GM12878 (cell line): ENCODE measurements at regions not wholly inside any gene's neighbourhood (a gene's known extent, or its start where the extent isn't known, plus 50 kb on each side); places are given as distances from the start of the nearest gene placed in this dataset.

Source experiments
- ATAC-seq: fragments of 200-7000 bp; cut with Tn5 transposase; 3 replicates; pipeline ENCODE4 v1.9.1; 2020; ENCODE audit warnings: mild to moderate bottlenecking, moderate library complexity
- BruUV-seq: library from RNA; stranded (reverse); fragments of 400-500 nt; replicated peaks from 2 replicates; lab custom pipeline; 2021; lab: Mats Ljungman, UMichigan
- CTCF ChIA-PET: fragments of 300-600 bp; sonication (Branson Sonifier 250); formaldehyde crosslinking; extraction: SDS; loops from one replicate; lab custom pipeline; 2021; ENCODE audit warnings: inconsistent platforms; lab: Yijun Ruan, JAX
- POLR2A ChIA-PET: fragments of 350-600 bp; formaldehyde crosslinking; extraction: SDS; loops from one replicate; lab custom pipeline; 2021; ENCODE audit warnings: inconsistent platforms; lab: Charles Lee
- RAD21 ChIA-PET: fragments of 300-600 bp; sonication (Branson Sonifier 250); formaldehyde crosslinking; loops from one replicate; lab custom pipeline; 2023; ENCODE audit warnings: antibody characterized with exemption; ENCODE audit not compliant: unreplicated experiment; lab: Charles Lee
- SMC1A ChIA-PET: fragments of 300-600 bp; sonication (Branson Sonifier 250); formaldehyde crosslinking; loops from one replicate; lab custom pipeline; 2023; ENCODE audit not compliant: unreplicated experiment, uncharacterized antibody; lab: Charles Lee
- DNase-seq: peaks from one replicate; pipeline ENCODE4 v3.0.0-alpha.2; 2011; ENCODE audit warnings: low read depth, low spot score
- FAIRE-seq: peaks from 3 replicates; lab custom pipeline; 2011; peaks lifted over from hg19 to GRCh38; lab: Jason Lieb, UNC
- H2AFZ ChIP-seq: 2 replicates; pipeline ENCODE4 v1.6.0; 2011; ENCODE audit warnings: low read depth, low read length, control low read depth; ENCODE audit not compliant: control insufficient read depth
- H3K27ac ChIP-seq: 2 replicates; pipeline ENCODE4 v1.5.1; 2011; ENCODE audit warnings: control low read depth; ENCODE audit not compliant: control insufficient read depth, insufficient read depth
- H3K27me3 ChIP-seq, 2 experiments: replicated peaks in 1 of 2; 2 replicates each; pipeline versions ENCODE4 v1.6.0 to v1.6.1; 2011; ENCODE audit warnings: low read length in 1 of 2; ENCODE audit not compliant: control insufficient read depth in 2 of 2, insufficient read depth in 2 of 2
- H3K36me3 ChIP-seq, 2 experiments: 2 replicates each; pipeline ENCODE4 v1.5.1; 2011; ENCODE audit warnings: low read length in 1 of 2; ENCODE audit not compliant: control insufficient read depth in 2 of 2, insufficient read depth in 2 of 2
- H3K4me1 ChIP-seq: 2 replicates; pipeline ENCODE4 v1.6.1; 2011; ENCODE audit warnings: mild to moderate bottlenecking, low read length, moderate library complexity, mixed read lengths; ENCODE audit not compliant: control insufficient read depth, insufficient read depth
- H3K4me2 ChIP-seq: 2 replicates; pipeline ENCODE4 v1.6.0; 2011; ENCODE audit warnings: control low read depth; ENCODE audit not compliant: control insufficient read depth, insufficient read depth
- H3K4me3 ChIP-seq: fragments of 200-600 bp; sonication (generic); 2 replicates; pipeline ENCODE4 v1.5.1; 2016
- H3K79me2 ChIP-seq: 2 replicates; pipeline ENCODE4 v1.6.0; 2011; ENCODE audit warnings: low read length; ENCODE audit not compliant: control insufficient read depth, insufficient read depth
- H3K9ac ChIP-seq: 2 replicates; pipeline ENCODE4 v1.8.0; 2011; ENCODE audit warnings: low read length, control low read depth, mixed read lengths; ENCODE audit not compliant: control insufficient read depth, insufficient read depth
- H3K9me3 ChIP-seq: replicated peaks from 3 replicates; pipeline ENCODE4 v1.5.1; 2011; ENCODE audit warnings: mild to moderate bottlenecking, low read length; ENCODE audit not compliant: control insufficient read depth, insufficient read depth
- H4K20me1 ChIP-seq: 2 replicates; pipeline ENCODE4 v1.6.0; 2011; ENCODE audit not compliant: control insufficient read depth, insufficient read depth
- SIX5 ChIP-seq: IDR thresholded peaks from 2 replicates; pipeline ENCODE4 v1.6.1; 2011; ENCODE audit warnings: mild to moderate bottlenecking, low read depth, low read length, moderate library complexity; ENCODE audit not compliant: severe bottlenecking
- STAT1 ChIP-seq: fragments of 450-650 bp; conservative IDR thresholded peaks from 2 replicates; pipeline ENCODE4 v1.6.1; 2014; ENCODE audit warnings: antibody characterized with exemption, mild to moderate bottlenecking
- YBX1 ChIP-seq: fragments of 450-650 bp; IDR thresholded peaks from 2 replicates; pipeline ENCODE4 v1.6.1; 2016; ENCODE audit warnings: antibody characterized with exemption
- WGBS: methylation state at CpG from one replicate; pipeline ENCODE4 v1.1.6; 2016; ENCODE audit warnings: low lambda C conversion rate; ENCODE audit not compliant: insufficient replicate concordance, insufficient coverage; ENCODE audit errors: missing lambda C conversion rate; 5-methylcytosine and 5-hydroxymethylcytosine counted together
- in situ Hi-C: fragments of 300-500 bp; cut with MboI; formaldehyde crosslinking; loops from 9 replicates; pipeline ENCODE4 v1.14.3; 2018; ENCODE audit warnings: mixed read lengths
- intact Hi-C: fragments of 100-400 bp; cut with micrococcal nuclease; formaldehyde crosslinking; loops from one replicate; pipeline ENCODE4 v1.14.2; 2022; ENCODE audit not compliant: unreplicated experiment
- TF ChIP-seq, protein P1 (sequence below): IDR thresholded peaks from 2 replicates; pipeline ENCODE4 v1.6.1; 2012; ENCODE audit warnings: low read length, inconsistent platforms
- TF ChIP-seq, protein P2 (sequence below): IDR thresholded peaks from 2 replicates; pipeline ENCODE4 v1.6.1; 2012; ENCODE audit warnings: mild to moderate bottlenecking, low read depth, low read length
- TF ChIP-seq, protein P3 (sequence below): fragments of 450-650 bp; formaldehyde crosslinking; IDR thresholded peaks from 2 replicates; pipeline ENCODE4 v1.5.0; 2022; ENCODE audit warnings: mild to moderate bottlenecking, missing genetic modification characterization
- TF ChIP-seq, protein P4 (sequence below): IDR thresholded peaks from 2 replicates; pipeline ENCODE4 v1.6.1; 2011; ENCODE audit warnings: low read depth, low read length, improper control_type of control experiment, borderline replicate concordance
- TF ChIP-seq, protein P5 (sequence below): IDR thresholded peaks from 2 replicates; pipeline ENCODE4 v1.6.1; 2012; ENCODE audit warnings: improper control_type of control experiment, low read depth, low read length; ENCODE audit not compliant: insufficient replicate concordance

DNA sequence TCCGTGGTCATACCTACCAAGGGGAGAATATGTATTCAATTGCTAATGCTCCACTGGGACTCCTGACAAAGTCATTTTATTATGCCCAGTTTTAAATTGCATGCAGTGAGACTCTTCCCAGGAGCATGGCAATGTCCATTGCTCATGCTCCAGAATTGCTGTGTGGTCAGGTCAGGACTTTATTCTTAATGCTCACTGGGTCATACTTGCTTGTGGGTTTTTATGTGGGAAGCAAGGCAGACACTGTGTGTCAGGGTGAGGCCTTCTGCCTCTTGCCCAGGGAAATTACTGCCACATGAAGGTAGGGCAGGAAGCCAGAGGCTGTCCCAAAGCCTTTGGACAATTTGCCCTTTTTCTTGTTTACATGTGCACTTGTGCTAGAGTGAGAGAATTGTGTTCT lies 164.6 kb upstream of the MEF2C start:
- ChIA-PET CTCF (no interaction called here), RAD21 (no interaction called here), POLR2A (interaction anchor here (0.6 kb wide), 1 partner anchor 72 kb away, joined by 4 read pairs; no protein-coding TSS in a partner anchor), SMC1A (interaction anchor here (1.0 to 1.5 kb wide), 2 partner anchors 10 to 17 kb away, joined by 4 to 5 read pairs; no protein-coding TSS in a partner anchor)
- intact Hi-C loops, result no loop called here
- peaks cover 10% of the 10 kb centered on the region; the same call in 2 of the 3 replicates for H3K9me3 ChIP-seq
- ATAC-seq, result no peak
- no peak overlapping the region for H3K9ac ChIP-seq
- no TSS peak for BruUV-seq
- H3K4me3 ChIP-seq, result no peak overlapping the region
- FAIRE-seq, result no peak
- H3K36me3 ChIP-seq, result no peaks in the 10 kb centered on the region
- no peak overlapping the region for H3K27ac ChIP-seq
- WGBS, result 95% methylated on average over 1 of the region's 1 CpG
- H3K79me2 ChIP-seq, result no peaks in the 10 kb centered on the region
- no peak overlapping the region for H2AFZ ChIP-seq
- H3K4me2 ChIP-seq, result no peak overlapping the region
- H3K27me3 ChIP-seq, result no peaks in the 10 kb centered on the region
- TF ChIP-seq STAT1 (no peak), YBX1 (no peak), SIX5 (no peak)
- TF ChIP-seq, protein P1, sequence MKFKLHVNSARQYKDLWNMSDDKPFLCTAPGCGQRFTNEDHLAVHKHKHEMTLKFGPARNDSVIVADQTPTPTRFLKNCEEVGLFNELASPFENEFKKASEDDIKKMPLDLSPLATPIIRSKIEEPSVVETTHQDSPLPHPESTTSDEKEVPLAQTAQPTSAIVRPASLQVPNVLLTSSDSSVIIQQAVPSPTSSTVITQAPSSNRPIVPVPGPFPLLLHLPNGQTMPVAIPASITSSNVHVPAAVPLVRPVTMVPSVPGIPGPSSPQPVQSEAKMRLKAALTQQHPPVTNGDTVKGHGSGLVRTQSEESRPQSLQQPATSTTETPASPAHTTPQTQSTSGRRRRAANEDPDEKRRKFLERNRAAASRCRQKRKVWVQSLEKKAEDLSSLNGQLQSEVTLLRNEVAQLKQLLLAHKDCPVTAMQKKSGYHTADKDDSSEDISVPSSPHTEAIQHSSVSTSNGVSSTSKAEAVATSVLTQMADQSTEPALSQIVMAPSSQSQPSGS, result no peak
- TF ChIP-seq, protein P2, sequence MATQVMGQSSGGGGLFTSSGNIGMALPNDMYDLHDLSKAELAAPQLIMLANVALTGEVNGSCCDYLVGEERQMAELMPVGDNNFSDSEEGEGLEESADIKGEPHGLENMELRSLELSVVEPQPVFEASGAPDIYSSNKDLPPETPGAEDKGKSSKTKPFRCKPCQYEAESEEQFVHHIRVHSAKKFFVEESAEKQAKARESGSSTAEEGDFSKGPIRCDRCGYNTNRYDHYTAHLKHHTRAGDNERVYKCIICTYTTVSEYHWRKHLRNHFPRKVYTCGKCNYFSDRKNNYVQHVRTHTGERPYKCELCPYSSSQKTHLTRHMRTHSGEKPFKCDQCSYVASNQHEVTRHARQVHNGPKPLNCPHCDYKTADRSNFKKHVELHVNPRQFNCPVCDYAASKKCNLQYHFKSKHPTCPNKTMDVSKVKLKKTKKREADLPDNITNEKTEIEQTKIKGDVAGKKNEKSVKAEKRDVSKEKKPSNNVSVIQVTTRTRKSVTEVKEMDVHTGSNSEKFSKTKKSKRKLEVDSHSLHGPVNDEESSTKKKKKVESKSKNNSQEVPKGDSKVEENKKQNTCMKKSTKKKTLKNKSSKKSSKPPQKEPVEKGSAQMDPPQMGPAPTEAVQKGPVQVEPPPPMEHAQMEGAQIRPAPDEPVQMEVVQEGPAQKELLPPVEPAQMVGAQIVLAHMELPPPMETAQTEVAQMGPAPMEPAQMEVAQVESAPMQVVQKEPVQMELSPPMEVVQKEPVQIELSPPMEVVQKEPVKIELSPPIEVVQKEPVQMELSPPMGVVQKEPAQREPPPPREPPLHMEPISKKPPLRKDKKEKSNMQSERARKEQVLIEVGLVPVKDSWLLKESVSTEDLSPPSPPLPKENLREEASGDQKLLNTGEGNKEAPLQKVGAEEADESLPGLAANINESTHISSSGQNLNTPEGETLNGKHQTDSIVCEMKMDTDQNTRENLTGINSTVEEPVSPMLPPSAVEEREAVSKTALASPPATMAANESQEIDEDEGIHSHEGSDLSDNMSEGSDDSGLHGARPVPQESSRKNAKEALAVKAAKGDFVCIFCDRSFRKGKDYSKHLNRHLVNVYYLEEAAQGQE, result no peak
- TF ChIP-seq, protein P3, sequence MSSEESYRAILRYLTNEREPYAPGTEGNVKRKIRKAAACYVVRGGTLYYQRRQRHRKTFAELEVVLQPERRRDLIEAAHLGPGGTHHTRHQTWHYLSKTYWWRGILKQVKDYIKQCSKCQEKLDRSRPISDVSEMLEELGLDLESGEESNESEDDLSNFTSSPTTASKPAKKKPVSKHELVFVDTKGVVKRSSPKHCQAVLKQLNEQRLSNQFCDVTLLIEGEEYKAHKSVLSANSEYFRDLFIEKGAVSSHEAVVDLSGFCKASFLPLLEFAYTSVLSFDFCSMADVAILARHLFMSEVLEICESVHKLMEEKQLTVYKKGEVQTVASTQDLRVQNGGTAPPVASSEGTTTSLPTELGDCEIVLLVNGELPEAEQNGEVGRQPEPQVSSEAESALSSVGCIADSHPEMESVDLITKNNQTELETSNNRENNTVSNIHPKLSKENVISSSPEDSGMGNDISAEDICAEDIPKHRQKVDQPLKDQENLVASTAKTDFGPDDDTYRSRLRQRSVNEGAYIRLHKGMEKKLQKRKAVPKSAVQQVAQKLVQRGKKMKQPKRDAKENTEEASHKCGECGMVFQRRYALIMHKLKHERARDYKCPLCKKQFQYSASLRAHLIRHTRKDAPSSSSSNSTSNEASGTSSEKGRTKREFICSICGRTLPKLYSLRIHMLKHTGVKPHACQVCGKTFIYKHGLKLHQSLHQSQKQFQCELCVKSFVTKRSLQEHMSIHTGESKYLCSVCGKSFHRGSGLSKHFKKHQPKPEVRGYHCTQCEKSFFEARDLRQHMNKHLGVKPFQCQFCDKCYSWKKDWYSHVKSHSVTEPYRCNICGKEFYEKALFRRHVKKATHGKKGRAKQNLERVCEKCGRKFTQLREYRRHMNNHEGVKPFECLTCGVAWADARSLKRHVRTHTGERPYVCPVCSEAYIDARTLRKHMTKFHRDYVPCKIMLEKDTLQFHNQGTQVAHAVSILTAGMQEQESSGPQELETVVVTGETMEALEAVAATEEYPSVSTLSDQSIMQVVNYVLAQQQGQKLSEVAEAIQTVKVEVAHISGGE (CRISPR knock-in tag), result no peak
- TF ChIP-seq, protein P4, sequence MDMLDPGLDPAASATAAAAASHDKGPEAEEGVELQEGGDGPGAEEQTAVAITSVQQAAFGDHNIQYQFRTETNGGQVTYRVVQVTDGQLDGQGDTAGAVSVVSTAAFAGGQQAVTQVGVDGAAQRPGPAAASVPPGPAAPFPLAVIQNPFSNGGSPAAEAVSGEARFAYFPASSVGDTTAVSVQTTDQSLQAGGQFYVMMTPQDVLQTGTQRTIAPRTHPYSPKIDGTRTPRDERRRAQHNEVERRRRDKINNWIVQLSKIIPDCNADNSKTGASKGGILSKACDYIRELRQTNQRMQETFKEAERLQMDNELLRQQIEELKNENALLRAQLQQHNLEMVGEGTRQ, result no peak
- TF ChIP-seq, protein P5, sequence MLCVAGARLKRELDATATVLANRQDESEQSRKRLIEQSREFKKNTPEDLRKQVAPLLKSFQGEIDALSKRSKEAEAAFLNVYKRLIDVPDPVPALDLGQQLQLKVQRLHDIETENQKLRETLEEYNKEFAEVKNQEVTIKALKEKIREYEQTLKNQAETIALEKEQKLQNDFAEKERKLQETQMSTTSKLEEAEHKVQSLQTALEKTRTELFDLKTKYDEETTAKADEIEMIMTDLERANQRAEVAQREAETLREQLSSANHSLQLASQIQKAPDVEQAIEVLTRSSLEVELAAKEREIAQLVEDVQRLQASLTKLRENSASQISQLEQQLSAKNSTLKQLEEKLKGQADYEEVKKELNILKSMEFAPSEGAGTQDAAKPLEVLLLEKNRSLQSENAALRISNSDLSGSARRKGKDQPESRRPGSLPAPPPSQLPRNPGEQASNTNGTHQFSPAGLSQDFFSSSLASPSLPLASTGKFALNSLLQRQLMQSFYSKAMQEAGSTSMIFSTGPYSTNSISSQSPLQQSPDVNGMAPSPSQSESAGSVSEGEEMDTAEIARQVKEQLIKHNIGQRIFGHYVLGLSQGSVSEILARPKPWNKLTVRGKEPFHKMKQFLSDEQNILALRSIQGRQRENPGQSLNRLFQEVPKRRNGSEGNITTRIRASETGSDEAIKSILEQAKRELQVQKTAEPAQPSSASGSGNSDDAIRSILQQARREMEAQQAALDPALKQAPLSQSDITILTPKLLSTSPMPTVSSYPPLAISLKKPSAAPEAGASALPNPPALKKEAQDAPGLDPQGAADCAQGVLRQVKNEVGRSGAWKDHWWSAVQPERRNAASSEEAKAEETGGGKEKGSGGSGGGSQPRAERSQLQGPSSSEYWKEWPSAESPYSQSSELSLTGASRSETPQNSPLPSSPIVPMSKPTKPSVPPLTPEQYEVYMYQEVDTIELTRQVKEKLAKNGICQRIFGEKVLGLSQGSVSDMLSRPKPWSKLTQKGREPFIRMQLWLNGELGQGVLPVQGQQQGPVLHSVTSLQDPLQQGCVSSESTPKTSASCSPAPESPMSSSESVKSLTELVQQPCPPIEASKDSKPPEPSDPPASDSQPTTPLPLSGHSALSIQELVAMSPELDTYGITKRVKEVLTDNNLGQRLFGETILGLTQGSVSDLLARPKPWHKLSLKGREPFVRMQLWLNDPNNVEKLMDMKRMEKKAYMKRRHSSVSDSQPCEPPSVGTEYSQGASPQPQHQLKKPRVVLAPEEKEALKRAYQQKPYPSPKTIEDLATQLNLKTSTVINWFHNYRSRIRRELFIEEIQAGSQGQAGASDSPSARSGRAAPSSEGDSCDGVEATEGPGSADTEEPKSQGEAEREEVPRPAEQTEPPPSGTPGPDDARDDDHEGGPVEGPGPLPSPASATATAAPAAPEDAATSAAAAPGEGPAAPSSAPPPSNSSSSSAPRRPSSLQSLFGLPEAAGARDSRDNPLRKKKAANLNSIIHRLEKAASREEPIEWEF, result no peak
- no peak for DNase-seq
- no peaks in the 10 kb centered on the region for H3K4me1 ChIP-seq
- in situ Hi-C loops, result no loop called here
- no peaks in the 10 kb centered on the region for H4K20me1 ChIP-seq
